ENCODE measurements at regions not wholly inside any gene's neighbourhood (a gene's known extent, or its start where the extent isn't known, plus 50 kb on each side); places are given as distances from the start of the nearest gene placed in this dataset.

DNA sequence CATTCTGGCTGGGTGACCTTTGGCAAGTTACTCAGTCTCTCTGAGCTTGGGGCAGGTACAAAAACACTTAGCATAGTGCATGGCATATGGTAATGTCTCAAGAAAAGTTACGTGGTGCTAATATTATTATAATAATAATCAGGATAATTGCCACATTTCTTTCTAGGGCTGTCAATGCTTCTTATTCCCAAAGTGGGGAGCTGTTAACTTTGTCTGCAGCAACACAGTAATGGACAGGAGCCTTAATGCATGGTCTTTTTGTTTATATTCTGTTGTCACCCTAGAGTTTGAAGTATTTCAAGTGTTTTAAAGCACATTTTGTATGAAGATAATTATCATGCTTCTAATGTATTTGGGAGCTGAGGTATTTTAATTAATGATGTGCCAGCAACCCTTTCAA, 121.8 kb downstream of the FHIP1A start:
- no peak for ATAC-seq
- no peak for DNase-seq
- no peaks in the 10 kb centered on the region for H3K36me3 ChIP-seq
- H3K9me3 ChIP-seq: no peaks in the 10 kb centered on the region
- no peaks in the 10 kb centered on the region for H3K27me3 ChIP-seq
- H3K27ac ChIP-seq: no peak overlapping the region
- intact Hi-C loops (cut with DNase I): no loop called here
- TF ChIP-seq, protein P1, sequence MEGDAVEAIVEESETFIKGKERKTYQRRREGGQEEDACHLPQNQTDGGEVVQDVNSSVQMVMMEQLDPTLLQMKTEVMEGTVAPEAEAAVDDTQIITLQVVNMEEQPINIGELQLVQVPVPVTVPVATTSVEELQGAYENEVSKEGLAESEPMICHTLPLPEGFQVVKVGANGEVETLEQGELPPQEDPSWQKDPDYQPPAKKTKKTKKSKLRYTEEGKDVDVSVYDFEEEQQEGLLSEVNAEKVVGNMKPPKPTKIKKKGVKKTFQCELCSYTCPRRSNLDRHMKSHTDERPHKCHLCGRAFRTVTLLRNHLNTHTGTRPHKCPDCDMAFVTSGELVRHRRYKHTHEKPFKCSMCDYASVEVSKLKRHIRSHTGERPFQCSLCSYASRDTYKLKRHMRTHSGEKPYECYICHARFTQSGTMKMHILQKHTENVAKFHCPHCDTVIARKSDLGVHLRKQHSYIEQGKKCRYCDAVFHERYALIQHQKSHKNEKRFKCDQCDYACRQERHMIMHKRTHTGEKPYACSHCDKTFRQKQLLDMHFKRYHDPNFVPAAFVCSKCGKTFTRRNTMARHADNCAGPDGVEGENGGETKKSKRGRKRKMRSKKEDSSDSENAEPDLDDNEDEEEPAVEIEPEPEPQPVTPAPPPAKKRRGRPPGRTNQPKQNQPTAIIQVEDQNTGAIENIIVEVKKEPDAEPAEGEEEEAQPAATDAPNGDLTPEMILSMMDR (IDR thresholded peaks at IDR 0.05): peak; percentile 15
- H3K4me1 ChIP-seq: no peaks in the 10 kb centered on the region
- H3K4me3 ChIP-seq: no peak overlapping the region

DNA sequence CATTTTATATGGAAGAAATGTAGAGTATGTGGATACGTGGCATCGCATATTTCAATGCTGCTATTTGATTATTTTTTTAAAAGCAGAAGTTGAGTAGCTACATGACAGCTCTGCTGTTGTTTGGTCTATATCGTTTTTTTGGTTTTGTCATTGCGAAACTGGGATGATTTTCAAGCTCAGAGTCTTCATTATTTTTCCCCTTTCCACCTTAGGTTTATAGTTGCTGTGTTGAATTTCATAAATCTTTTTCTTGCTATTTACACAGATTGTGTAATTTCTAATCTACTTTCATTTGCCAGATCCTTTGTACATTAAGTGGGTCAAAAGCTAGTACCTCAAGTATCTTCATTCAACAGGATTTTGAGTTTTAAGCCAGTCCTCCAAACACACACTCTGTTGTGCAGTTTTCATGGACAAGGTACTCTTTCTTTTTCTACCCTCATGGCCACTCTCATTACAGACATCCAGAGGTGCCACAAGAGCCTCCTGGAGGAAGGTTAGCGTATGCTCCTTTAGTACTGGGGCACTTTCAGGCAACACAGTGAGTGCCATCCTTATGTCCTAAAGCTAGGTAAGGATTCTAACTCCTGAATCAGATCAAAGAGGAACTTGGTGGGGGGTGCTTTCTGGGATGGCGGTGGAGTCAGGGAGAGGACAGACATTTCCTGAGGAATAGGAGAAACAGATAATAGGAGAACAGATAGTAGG, 123.2 kb downstream of the FHIP1A start:
- no peaks in the 10 kb centered on the region for H3K27me3 ChIP-seq
- intact Hi-C loops (cut with DNase I): no loop called here
- H3K27ac ChIP-seq: no peak overlapping the region
- no peaks in the 10 kb centered on the region for H3K4me1 ChIP-seq
- no peak overlapping the region for H3K4me3 ChIP-seq
- H3K9me3 ChIP-seq: no peaks in the 10 kb centered on the region
- DNase-seq (no peak), ATAC-seq (peak; percentile 37)
- H3K36me3 ChIP-seq: no peaks in the 10 kb centered on the region
- TF ChIP-seq, protein P1 (IDR thresholded peaks at IDR 0.05): no peak

DNA sequence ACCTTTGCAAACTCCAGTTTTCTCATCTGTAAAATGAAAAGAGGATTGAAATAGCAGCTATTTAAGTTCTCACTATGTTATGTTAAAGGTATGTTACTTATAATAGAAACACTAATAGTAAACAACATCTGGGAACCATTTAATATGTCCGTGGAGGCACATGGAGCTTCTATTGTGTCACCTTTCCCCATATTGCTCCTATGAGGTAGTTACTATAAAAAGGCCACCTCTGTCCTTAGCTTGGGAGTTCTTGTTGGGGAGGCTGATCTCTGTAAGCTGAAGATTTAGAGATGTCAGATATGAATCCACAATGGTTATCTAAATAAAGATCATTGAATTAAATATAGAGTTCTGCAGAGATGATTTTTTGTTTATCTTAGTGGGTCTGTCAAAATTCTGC, 125.2 kb downstream of the FHIP1A start:
- H3K4me1 ChIP-seq: no peaks in the 10 kb centered on the region
- H3K9me3 ChIP-seq: no peaks in the 10 kb centered on the region
- ATAC-seq (no peak), DNase-seq (no peak)
- no peaks in the 10 kb centered on the region for H3K36me3 ChIP-seq
- intact Hi-C loops (cut with DNase I): no loop called here
- no peak overlapping the region for H3K27ac ChIP-seq
- TF ChIP-seq, protein P1 (IDR thresholded peaks at IDR 0.05): no peak
- H3K27me3 ChIP-seq: no peaks in the 10 kb centered on the region
- H3K4me3 ChIP-seq: no peak overlapping the region

DNA sequence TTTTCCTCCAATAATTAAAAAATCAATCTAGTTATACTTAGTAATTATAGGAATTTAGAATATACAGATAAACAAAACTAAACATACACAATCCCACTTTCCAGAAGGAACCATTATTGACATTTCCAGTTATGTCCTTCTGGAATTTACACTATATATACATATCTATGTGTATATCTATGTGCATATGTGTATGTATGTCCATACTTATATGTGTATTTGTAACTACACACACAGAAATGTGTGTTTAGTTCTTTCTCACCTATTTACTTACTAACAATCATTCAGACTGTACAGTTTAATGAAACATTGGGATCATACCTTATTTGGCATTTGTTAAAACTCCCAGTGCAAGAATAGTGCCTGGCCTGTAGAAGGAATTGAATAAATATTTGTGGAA, 126.4 kb downstream of the FHIP1A start:
- H3K9me3 ChIP-seq: no peaks in the 10 kb centered on the region
- intact Hi-C loops (cut with DNase I): no loop called here
- TF ChIP-seq, protein P1 (IDR thresholded peaks at IDR 0.05): no peak

DNA sequence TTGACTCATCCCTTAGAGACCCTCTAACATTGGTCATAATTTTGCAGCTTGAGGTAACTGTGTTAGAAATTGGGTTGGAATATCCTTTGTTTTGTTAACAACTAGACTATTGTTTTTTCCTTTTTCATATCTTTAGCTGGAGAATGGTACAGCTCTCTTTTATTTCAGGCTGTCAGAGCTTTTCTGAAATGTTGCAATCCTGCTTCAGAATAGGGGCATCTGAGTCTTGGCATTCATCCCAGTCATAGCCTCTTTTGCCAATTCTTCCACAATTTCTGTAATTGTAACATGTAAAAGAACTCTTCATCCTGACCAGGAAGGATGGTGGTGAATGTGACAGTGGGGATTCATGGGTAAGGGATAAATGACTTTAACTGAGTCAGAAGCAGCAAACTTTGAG, 128.7 kb downstream of the FHIP1A start:
- Histone ChIP-seq H3K27ac (no peak overlapping the region), H3K4me3 (no peak overlapping the region), H3K9me3 (no peaks in the 10 kb centered on the region), H3K36me3 (no peaks in the 10 kb centered on the region), H3K4me1 (no peaks in the 10 kb centered on the region), H3K27me3 (no peaks in the 10 kb centered on the region)
- intact Hi-C loops (cut with DNase I): no loop called here
- ATAC-seq (no peak), DNase-seq (no peak)
- TF ChIP-seq, protein P1 (IDR thresholded peaks at IDR 0.05): no peak

More for the DNA sequence above, 126.4 kb downstream of the FHIP1A start:
- no peaks in the 10 kb centered on the region for H3K36me3 ChIP-seq
- H3K4me1 ChIP-seq: no peaks in the 10 kb centered on the region
- H3K27ac ChIP-seq: no peak overlapping the region
- H3K4me3 ChIP-seq: no peak overlapping the region
- H3K27me3 ChIP-seq: no peaks in the 10 kb centered on the region
- DNase-seq (no peak), ATAC-seq (no peak)

DNA sequence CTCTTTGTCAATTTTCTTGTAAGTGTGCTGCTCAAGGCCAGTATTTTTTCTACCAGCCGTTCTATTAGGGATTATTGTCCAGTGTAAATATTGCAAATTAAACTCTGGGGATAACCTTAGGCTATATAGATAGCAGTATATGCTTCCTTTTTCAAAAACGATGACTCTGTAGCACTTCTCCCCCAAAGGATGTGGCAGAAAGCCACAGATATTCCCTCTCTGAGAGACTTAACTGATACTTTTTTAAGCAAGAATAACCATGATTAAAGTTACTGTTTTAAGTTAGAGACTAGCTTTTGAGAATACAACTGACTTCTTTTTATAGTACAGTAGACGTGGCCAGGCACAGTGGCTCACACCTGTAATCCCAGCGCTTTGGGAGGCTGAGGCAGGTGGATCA, 130.0 kb downstream of the FHIP1A start:
- intact Hi-C loops (cut with DNase I): no loop called here
- TF ChIP-seq, protein P1 (IDR thresholded peaks at IDR 0.05): no peak
- no peak for DNase-seq

More for the DNA sequence above, 130.0 kb downstream of the FHIP1A start:
- H3K9me3 ChIP-seq: no peaks in the 10 kb centered on the region
- no peaks in the 10 kb centered on the region for H3K36me3 ChIP-seq
- H3K4me3 ChIP-seq: no peak overlapping the region
- ATAC-seq: no peak
- H3K27me3 ChIP-seq: no peaks in the 10 kb centered on the region
- no peaks in the 10 kb centered on the region for H3K4me1 ChIP-seq
- no peak overlapping the region for H3K27ac ChIP-seq
